Left cardiac atrium (tissue), 4 donors: ENCODE measurements at regions not wholly inside any gene's neighbourhood (a gene's known extent, or its start where the extent isn't known, plus 50 kb on each side); places are given as distances from the start of the nearest gene placed in this dataset.
"Not testable (repeated sequence)": the region's sequence is repeated elsewhere in the genome, so short reads cannot be mapped to it uniquely, and the experiment has no call there.

Experiments used
- ATAC-seq, 2 donors: fragments of 200-7000 bp; cut with Tn5 transposase; one replicate each; pipeline ENCODE4 v1.9.1; 2020; ENCODE audit warnings: mild to moderate bottlenecking in 2 of 2, moderate library complexity in 2 of 2
- DNase-seq: peaks from one replicate; pipeline ENCODE4 v3.0.0-alpha.2; 2020
- intact Hi-C, 2 donors: fragments of 100-400 bp; cut with DNase I; formaldehyde crosslinking; loops; one replicate each; pipeline versions ENCODE4 v1.14.1 to v1.15.1; 2022 to 2023
- donor health status: DM: no; HTN: yes; CAD: no.
- donor health status: DM: no; HTN: yes; CAD: no; lungs with severe emphysema.
- donor health status: DM: yes; HTN: yes; CAD: no.
- donor health status: Dilated cardiomyopathy.

DNA sequence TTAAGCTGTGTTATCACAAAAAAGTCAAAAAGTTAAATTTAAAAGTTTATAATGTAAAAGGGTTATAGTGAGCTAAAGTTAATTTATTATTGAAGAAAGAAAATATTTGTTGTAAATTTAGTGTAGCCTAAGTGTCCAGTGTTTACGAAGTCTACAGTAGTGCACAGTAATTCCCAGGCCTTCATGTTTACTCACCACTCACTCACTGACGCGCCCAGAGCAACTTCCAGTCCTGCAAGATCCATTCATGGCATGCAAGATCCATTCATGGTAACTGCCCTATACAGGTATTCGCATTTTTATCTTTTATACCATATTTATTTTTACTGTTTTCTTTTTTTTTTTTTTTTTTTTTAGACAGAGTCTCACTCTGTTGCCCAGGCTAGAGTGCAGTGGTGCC, 69.5 kb downstream of the TPRA1 start:
- intact Hi-C loops, result no loop called here
- DNase-seq (no peak), ATAC-seq (no peak)

DNA sequence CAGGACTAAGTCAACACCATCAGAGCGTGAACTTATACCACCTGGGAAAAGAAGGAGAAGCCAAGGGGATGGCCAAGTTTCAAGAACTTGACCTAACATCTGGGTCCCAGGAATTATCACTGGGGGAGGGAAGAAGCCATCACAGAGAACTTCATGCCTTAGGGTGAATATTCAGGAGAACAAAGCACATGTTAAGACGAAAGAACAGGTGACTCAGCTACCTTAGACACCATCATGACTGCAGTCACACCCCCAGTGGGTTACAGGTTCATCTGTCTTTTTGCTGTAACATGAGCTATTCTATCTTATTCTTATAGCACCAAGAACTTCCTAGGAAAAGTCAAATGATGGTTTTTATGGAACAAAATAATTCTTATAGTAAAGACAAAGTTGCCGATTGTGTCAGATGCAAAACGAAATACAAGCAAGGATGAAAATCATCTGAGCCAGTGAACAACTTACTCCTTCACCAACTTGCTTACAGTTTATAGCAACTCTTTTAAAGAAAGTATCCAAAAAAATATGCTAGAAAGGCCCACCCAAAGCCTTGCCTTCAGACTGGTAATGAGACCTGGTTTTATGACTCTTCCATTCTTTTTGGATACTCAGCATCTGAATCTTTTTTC, 72.0 kb downstream of the TPRA1 start:
- intact Hi-C loops, result no loop called here
- ATAC-seq, result no peak
- DNase-seq, result no peak

DNA sequence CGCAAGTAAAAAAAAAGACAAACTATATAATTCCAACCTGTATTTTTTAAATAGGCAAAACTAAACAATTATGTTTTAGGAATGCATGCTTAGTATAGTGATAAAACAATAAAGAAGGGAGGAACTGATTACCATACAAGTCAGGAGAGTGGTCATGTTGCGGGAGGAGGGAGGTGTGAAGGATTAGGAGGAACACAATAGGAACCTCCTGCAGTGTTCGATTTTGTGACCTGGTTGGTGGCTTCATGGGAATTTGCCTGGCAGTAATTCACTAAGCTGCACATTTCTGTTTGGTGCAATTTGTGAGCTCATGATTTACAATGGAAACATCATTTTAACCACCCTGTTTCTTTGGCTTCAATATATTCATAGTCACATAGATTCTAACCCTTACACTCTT, 78.3 kb downstream of the TPRA1 start:
- ATAC-seq (no peak), DNase-seq (no peak)
- intact Hi-C loops, result no loop called here

DNA sequence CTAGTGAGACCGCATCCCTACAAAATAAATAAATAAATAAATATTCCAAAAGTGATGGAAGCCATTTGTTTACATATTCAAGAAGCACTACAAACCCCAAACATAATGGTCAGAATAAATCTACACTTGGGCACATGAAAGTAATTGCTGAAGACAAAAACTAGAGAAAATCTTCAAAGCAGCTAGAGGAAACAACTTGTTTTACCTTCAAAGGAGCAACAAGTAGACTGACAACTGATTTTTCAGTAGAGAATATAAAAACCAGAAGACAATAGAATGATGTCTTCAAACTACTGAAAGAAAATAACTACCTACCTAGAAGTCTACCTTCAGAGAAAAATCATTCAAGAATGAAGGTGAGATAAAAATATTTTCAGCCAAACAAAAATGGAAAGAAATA, 89.4 kb downstream of the TPRA1 start:
- no peak for DNase-seq
- ATAC-seq, result no peak
- intact Hi-C loops, result no loop called here

DNA sequence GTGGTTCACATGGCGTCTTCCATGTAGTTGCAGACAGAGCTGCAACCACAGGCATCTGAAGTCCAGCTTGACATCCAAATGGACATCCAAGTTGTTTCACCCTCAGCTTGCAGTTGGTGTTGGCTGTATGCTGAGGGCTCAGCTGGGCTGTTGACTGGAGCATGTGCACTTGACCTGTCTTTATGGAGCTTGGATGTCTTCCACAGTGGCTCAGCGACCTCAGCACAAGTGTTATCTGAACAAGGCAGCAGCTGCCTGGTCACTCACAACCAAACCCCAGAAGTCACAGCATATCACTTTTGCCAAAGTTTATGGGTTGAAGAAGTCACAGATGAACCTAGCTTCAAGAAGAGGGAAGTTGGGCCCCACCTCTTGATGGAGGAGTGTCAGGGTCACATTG, 92.9 kb downstream of the TPRA1 start:
- DNase-seq, result no peak
- intact Hi-C loops, result no loop called here
- no peak for ATAC-seq

DNA sequence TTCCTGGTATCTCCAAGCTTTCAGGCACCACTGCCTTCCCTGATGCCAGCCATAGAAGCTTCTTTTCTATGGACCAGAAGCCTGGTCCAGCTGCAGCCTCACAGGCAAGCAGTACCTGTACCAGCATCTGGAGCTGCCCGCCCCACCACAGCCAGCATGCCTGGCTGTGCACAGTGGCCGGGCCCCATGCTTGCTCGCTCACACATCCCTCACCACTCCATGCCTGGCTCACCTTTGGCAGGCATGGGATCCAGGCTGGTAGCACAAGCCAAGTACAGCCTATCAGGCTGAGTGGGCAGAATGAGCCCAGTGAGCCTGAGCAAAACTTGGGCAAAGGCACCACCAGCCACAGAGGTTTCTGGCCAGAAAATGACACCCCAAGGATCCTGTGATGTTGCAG, 93.4 kb downstream of the TPRA1 start:
- intact Hi-C loops, result no loop called here
- no peak for DNase-seq

DNA sequence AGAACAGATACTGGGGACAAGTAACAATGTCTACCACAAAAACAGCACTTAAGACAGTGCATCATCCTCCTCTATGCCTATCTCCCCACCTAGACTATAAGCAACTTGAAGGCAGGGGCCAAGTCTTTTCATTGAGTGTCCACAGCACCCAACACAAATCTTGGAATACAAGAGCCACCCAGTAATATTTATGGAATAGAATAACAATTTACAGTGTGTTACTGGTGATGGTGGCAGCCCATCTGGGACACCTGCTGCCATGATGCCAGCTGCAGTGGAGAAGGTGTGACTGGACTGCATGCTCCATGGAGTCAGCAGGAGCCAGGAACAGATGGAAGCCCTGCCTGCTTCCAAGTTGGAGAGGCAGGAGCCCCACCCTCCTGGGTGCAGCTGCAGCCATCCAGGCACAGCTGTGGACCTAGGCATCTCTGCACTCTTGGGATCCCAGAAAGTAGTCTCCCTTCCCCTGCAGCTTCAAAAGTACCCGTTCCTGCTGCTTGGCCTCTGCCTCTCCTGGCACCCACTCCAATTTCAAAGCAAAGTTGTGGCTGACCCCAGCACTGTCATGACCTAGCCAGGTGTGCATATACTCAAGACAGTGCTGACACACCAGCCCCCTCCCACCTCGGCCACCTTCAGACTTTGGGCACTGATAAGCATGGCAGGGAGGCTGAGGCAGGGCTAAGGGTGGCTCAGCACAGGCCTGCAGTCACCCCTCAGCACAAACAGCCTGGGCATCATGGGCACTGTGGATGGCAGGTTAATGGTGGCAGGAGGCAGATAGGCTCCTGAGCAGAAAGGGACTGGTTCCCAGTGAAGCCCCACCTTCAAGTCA, 94.5 kb downstream of the TPRA1 start:
- ATAC-seq (no peak), DNase-seq (no peak)
- intact Hi-C loops, result no loop called here

More for the DNA sequence above, 93.4 kb downstream of the TPRA1 start:
- no peak for ATAC-seq

DNA sequence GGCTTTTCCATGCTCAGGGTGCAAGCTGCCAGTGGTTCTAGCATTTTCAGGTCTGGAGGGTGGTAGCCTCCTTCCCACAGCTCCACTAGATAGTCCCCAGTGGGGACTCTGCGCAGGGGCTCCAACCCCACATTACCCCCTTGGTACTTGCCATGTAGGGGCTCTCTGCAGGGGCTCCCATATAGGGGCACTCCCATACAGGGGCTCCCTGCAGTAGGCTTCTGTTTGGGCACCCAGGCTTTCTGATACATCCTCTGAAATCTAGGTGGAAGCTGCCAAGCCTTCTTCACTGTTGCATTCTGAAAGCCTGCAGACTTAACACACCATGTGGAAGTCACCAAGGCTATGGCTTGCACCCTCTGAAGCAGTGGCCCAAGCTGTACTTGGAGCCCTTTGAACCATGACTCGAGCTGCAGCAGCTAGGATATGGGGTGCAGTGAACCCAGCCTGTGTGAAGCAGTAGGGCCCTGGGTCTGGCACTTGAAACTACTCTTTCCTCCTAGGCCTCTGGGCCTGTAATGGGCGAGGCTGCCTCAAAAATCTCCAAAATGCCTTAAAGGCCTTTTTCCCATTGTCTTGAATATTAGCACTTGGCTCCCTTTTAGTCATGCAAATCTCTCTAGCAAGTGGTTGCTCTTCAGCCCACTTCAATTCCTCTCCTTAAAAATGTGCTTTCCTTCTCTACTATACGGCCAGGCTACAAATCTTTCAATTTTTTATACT, 96.4 kb downstream of the TPRA1 start:
- no peak for DNase-seq
- ATAC-seq, result no peak
- intact Hi-C loops, result no loop called here

DNA sequence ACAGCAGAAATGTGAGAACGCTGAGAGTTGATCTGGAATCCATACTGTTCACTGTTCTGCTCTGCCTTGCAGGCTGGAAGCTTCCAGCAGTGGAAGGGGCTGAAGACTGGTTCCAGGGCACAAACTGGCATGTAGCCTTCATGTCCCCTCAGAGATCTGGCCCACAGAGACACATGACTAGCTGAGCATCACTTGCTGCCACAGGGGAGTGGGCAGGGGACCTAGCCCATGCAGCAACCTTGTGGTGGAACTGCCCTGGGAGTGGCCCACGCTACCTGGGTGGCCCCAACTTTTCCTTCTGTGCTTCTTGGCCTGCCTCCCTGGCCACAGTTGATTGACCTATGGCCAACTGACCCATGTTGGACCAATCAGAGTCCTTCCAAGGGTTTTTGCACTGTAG, 98.1 kb downstream of the TPRA1 start:
- DNase-seq (no peak), ATAC-seq (no peak)
- intact Hi-C loops, result no loop called here

DNA sequence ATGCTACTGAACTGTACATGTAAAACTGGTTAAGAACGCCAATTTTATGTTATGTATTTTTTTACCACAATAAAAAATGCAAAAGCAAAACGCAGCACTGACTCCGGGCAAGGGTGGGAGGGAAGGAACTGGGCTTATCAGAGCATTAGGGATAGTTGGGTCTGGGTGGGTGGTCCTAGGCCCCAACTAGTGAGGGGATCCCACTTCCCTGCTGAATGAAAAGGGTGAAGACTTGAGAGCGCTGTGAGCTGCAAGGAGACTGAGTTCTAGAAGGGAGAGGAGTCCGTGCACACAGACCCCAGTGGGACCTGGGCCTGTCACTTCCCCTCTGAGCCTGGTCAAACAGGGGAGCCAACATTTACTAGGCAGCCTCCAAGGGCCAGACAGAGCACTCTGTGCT, 98.6 kb downstream of the TPRA1 start:
- intact Hi-C loops, result no loop called here

DNA sequence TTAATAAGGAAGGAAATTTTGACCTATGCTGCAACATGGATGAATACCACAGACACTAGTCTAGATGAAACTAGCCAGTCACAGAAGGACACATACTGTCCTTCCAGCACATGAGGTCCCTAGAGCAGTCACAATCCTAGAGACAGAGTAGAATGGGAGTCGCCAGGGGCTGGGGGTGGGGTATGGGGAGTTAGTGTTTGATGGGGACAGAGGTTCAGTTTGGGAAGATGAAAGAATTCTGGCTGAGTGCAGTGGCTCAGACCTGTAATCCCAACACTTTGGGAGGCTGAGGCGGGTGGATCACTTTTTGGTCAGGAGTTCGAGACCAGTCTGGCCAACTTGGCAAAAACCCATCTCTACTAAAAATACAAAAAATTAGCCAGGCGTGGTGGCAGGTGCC, 99.2 kb downstream of the TPRA1 start:
- intact Hi-C loops, result no loop called here
- no peak for DNase-seq
- no peak for ATAC-seq

More for the DNA sequence above, 98.6 kb downstream of the TPRA1 start:
- DNase-seq (no peak), ATAC-seq (no peak)

DNA sequence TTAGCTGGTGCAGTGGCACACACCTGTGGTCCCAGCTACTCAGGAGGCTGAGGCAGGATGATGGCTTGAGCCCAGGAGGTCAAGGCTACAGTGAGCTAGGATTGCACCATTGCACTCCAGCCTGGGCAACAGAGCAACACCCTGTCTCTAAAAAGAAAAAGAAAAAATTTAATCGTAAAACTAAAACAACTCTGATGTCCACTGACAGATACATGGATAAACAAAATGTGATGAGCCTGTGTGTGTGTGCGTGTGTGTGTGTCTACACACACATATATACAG, 99.6 kb downstream of the TPRA1 start:
- intact Hi-C loops, result not testable (repeated sequence)

DNA sequence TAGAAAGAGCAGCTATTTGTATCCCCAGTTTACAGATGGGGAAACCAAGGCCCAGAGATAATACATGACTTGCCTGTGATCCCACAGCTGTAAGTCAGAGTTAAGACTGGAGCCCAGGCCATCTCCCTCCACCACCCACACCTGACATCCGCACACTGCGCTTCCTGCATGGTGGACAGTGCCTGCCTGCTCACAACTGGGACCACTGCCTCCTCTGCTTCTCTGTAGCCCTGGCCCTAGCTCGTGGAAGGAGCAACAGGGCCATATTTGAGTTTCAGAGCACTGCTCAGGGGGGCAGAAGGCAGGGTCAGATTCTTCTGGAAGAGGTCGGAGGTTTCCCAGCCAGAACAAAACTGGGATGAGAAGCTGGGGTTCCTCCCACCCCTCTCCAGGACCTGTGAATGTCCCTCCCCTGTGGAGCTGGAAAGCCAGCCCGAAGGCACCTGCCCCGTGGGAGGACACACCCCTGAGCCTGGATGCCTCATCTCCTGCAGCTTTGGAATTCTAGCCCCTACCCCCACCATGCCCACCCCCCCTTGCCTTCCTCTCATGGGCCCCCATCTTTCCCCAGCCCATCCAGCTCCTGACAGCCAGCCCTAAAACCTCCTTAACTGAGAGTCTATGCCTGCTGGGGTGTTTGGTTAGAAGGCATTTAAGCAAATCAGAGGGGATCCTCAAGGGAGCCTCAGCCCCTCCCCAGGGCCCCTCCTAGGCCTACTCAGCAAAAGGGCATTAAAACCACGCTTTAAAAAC, 100.1 kb downstream of the TPRA1 start:
- ATAC-seq (no peak), DNase-seq (no peak)
- intact Hi-C loops, result no loop called here

More for the DNA sequence above, 99.6 kb downstream of the TPRA1 start:
- ATAC-seq, DNase-seq: not testable (repeated sequence)

DNA sequence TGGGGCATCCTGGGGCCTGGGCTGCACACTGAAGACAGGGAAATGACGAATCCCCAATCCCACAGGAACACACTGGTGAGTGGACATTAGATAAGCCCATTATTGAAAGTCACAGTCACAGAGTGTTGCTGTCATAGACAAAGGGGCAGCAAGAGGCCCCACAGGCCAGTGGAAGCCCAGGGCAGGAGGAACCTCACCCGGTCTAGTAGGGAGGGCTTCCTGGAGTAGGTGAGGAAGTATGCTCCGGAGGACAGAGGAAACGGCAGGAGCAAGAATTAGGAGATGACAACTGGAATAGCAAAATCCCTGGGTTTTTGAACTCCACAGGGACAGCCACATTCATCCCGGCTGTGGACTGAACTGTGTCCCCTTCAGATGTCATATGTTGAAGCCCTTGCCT, 101.2 kb downstream of the TPRA1 start:
- DNase-seq, result no peak
- intact Hi-C loops, result no loop called here
- no peak for ATAC-seq

DNA sequence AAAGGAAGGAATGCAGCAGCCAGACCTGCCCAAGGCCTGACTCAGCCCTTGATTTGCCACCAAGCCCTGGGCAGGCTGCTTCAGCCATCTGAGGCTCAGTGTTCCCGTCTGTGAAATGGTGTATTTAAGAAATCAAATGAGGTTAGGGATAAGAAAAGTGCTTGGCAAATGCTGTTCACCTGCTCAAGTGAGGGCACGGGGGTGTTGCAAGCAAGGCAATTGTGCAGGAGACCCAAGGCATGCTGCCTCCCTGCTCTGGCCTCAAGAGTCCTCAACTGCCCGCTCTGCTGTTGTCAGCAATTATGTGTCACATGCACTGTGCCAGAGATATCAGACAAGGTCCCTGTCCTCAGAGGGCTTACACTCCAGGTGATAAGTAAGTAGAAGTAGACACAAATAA, 101.8 kb downstream of the TPRA1 start:
- no peak for ATAC-seq
- intact Hi-C loops, result no loop called here
- DNase-seq, result no peak

DNA sequence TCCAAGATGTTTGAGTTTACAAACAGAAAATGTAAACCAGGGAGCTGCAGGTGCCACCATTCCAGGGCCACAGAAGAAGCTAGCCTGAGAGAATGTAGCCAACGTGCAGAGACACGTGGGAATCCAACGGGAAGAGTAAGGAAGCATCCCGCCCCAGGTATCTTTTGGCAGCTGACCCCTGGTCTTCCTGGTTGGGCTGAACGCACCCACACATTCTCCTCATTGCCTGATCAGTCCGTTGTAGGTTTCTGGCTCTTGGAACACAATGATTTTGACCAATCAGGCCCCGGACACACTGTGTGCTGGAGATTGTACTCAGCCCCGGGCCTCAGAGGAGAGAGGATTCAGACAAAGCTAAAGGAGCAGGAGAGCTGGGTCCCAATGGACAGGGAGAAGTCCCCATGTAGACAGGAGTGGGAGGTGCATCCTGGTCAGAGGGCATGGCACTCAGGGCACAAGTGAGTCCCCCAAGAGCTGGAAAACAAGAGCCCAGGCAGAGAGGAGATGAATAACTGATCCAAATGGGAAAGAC, 102.3 kb downstream of the TPRA1 start:
- no peak for DNase-seq
- intact Hi-C loops, result no loop called here

DNA sequence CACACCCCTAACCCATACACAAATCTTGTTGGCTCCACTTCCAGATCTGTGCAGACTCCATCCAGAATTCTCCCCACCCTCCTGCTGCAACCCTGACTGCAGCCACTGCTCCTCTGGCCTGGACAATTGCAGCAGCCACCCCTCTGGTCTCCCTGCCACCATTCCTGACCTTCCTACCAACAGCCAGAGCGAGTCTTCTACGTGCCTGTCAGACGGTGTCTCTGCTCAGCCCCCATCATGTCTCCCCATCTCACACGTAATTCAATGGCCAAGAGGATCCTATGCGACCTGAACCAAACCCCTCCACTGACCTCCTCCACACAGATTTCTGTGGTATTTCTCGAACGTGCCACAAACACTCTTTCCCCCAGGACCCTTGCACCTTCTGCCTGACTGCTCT, 103.3 kb downstream of the TPRA1 start:
- ATAC-seq (no peak), DNase-seq (no peak)
- intact Hi-C loops, result no loop called here

More for the DNA sequence above, 102.3 kb downstream of the TPRA1 start:
- ATAC-seq, result no peak

DNA sequence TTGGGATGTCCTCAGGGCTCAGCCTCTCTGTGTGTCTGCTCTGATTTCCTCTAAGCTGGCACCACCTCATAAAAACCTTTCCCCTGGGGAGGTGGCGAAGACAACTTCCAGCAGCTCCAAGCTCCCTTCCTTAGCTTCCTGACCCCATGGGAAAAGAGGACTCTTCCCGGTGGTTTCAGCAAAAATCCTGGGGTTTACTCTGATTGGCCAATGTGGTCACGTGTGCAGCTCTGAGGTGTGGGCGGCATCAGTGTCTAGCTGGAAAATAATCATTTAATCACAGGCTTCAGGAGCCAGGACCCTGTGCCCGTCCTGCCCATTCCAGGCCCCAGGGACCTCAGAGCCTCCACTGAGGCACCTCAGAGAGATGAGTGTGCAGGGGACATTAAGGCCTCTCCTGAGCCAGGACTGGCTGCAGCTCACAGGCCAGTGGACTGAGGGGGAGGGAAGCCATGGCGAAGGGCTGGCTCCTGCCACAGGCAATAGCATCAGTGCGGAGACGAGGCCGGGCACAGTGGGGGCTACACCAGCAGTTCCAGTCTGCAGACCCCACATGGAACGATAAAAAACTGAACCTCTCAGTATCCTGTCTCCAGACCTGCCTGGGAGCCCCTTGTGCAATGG, 104.1 kb downstream of the TPRA1 start:
- no peak for DNase-seq
- no peak for ATAC-seq
- intact Hi-C loops, result no loop called here
